GM12878 (cell line): ENCODE measurements at regions not wholly inside any gene's neighbourhood (a gene's known extent, or its start where the extent isn't known, plus 50 kb on each side); places are given as distances from the start of the nearest gene placed in this dataset.
A peak's percentile ranks its signal among the peaks of the same experiment; 100 is the strongest.

ENCODE experiments used
- ATAC-seq: fragments of 200-7000 bp; cut with Tn5 transposase; 3 replicates; pipeline ENCODE4 v1.9.1; 2020; ENCODE audit warnings: mild to moderate bottlenecking, moderate library complexity
- BruUV-seq: library from RNA; stranded (reverse); fragments of 400-500 nt; replicated peaks from 2 replicates; lab custom pipeline; 2021; lab: Mats Ljungman, UMichigan
- CTCF ChIA-PET: fragments of 300-600 bp; sonication (Branson Sonifier 250); formaldehyde crosslinking; extraction: SDS; loops from one replicate; lab custom pipeline; 2021; ENCODE audit warnings: inconsistent platforms; lab: Yijun Ruan, JAX
- POLR2A ChIA-PET: fragments of 350-600 bp; formaldehyde crosslinking; extraction: SDS; loops from one replicate; lab custom pipeline; 2021; ENCODE audit warnings: inconsistent platforms; lab: Charles Lee
- RAD21 ChIA-PET: fragments of 300-600 bp; sonication (Branson Sonifier 250); formaldehyde crosslinking; loops from one replicate; lab custom pipeline; 2023; ENCODE audit warnings: antibody characterized with exemption; ENCODE audit not compliant: unreplicated experiment; lab: Charles Lee
- SMC1A ChIA-PET: fragments of 300-600 bp; sonication (Branson Sonifier 250); formaldehyde crosslinking; loops from one replicate; lab custom pipeline; 2023; ENCODE audit not compliant: unreplicated experiment, uncharacterized antibody; lab: Charles Lee
- DNase-seq: peaks from one replicate; pipeline ENCODE4 v3.0.0-alpha.2; 2011; ENCODE audit warnings: low read depth, low spot score
- FAIRE-seq: peaks from 3 replicates; lab custom pipeline; 2011; peaks lifted over from hg19 to GRCh38; lab: Jason Lieb, UNC
- H2AFZ ChIP-seq: 2 replicates; pipeline ENCODE4 v1.6.0; 2011; ENCODE audit warnings: low read depth, low read length, control low read depth; ENCODE audit not compliant: control insufficient read depth
- H3K27ac ChIP-seq: 2 replicates; pipeline ENCODE4 v1.5.1; 2011; ENCODE audit warnings: control low read depth; ENCODE audit not compliant: control insufficient read depth, insufficient read depth
- H3K27me3 ChIP-seq, 2 experiments: replicated peaks in 1 of 2; 2 replicates each; pipeline versions ENCODE4 v1.6.0 to v1.6.1; 2011; ENCODE audit warnings: low read length in 1 of 2; ENCODE audit not compliant: control insufficient read depth in 2 of 2, insufficient read depth in 2 of 2
- H3K36me3 ChIP-seq, 2 experiments: 2 replicates each; pipeline ENCODE4 v1.5.1; 2011; ENCODE audit warnings: low read length in 1 of 2; ENCODE audit not compliant: control insufficient read depth in 2 of 2, insufficient read depth in 2 of 2
- H3K4me1 ChIP-seq: 2 replicates; pipeline ENCODE4 v1.6.1; 2011; ENCODE audit warnings: mild to moderate bottlenecking, low read length, moderate library complexity, mixed read lengths; ENCODE audit not compliant: control insufficient read depth, insufficient read depth
- H3K4me2 ChIP-seq: 2 replicates; pipeline ENCODE4 v1.6.0; 2011; ENCODE audit warnings: control low read depth; ENCODE audit not compliant: control insufficient read depth, insufficient read depth
- H3K4me3 ChIP-seq: fragments of 200-600 bp; sonication (generic); 2 replicates; pipeline ENCODE4 v1.5.1; 2016
- H3K79me2 ChIP-seq: 2 replicates; pipeline ENCODE4 v1.6.0; 2011; ENCODE audit warnings: low read length; ENCODE audit not compliant: control insufficient read depth, insufficient read depth
- H3K9ac ChIP-seq: 2 replicates; pipeline ENCODE4 v1.8.0; 2011; ENCODE audit warnings: low read length, control low read depth, mixed read lengths; ENCODE audit not compliant: control insufficient read depth, insufficient read depth
- H3K9me3 ChIP-seq: replicated peaks from 3 replicates; pipeline ENCODE4 v1.5.1; 2011; ENCODE audit warnings: mild to moderate bottlenecking, low read length; ENCODE audit not compliant: control insufficient read depth, insufficient read depth
- H4K20me1 ChIP-seq: 2 replicates; pipeline ENCODE4 v1.6.0; 2011; ENCODE audit not compliant: control insufficient read depth, insufficient read depth
- ATF2 ChIP-seq: IDR thresholded peaks from 2 replicates; pipeline ENCODE4 v1.6.1; 2012; ENCODE audit warnings: low read length, inconsistent platforms
- BHLHE40 ChIP-seq, 2 experiments: fragments of 450-650 bp in 1 of 2; IDR thresholded peaks; 2 replicates each; pipeline ENCODE4 v1.6.1; 2011 to 2017; ENCODE audit warnings: low read depth in 2 of 2, borderline replicate concordance in 1 of 2, improper control_type of control experiment in 1 of 2, low read length in 1 of 2, mild to moderate bottlenecking in 1 of 2
- CHD2 ChIP-seq: IDR thresholded peaks from 2 replicates; pipeline ENCODE4 v1.6.1; 2011; ENCODE audit warnings: low read depth, low read length, improper control_type of control experiment, borderline replicate concordance
- MXI1 ChIP-seq: fragments of 150-350 bp; IDR thresholded peaks from 2 replicates; pipeline ENCODE4 v1.6.1; 2011; ENCODE audit warnings: low read depth, mild to moderate bottlenecking, inconsistent platforms, low read length, improper control_type of control experiment
- MYC ChIP-seq: IDR thresholded peaks from 2 replicates; pipeline ENCODE4 v1.6.1; 2011; ENCODE audit warnings: mild to moderate bottlenecking, low read length, moderate library complexity, inconsistent platforms; ENCODE audit not compliant: insufficient read depth, insufficient replicate concordance, insufficient read length, severe bottlenecking
- PAX8 ChIP-seq: fragments of 450-650 bp; IDR thresholded peaks from 2 replicates; pipeline ENCODE4 v1.6.1; 2017; ENCODE audit warnings: mild to moderate bottlenecking, moderate library complexity
- RCOR1 ChIP-seq: conservative IDR thresholded peaks from 2 replicates; pipeline ENCODE4 v1.6.1; 2012; ENCODE audit warnings: low read depth, low read length, improper control_type of control experiment
- SPI1 ChIP-seq: IDR thresholded peaks from 2 replicates; pipeline ENCODE4 v1.6.1; 2011; ENCODE audit warnings: low read depth, mild to moderate bottlenecking, low read length, moderate library complexity, borderline replicate concordance; ENCODE audit not compliant: insufficient read depth
- SRF ChIP-seq, 2 experiments: IDR thresholded peaks; 2 replicates each; pipeline ENCODE4 v1.6.1; 2011; ENCODE audit warnings: low read depth in 2 of 2, low read length in 2 of 2, mild to moderate bottlenecking in 1 of 2, moderate library complexity in 1 of 2
- ZNF207 ChIP-seq: fragments of 450-650 bp; IDR thresholded peaks from 2 replicates; pipeline ENCODE4 v1.6.1; 2014; ENCODE audit warnings: antibody characterized with exemption, mild to moderate bottlenecking, borderline replicate concordance
- WGBS: methylation state at CpG from one replicate; pipeline ENCODE4 v1.1.6; 2016; ENCODE audit warnings: low lambda C conversion rate; ENCODE audit not compliant: insufficient replicate concordance, insufficient coverage; ENCODE audit errors: missing lambda C conversion rate; 5-methylcytosine and 5-hydroxymethylcytosine counted together
- in situ Hi-C: fragments of 300-500 bp; cut with MboI; formaldehyde crosslinking; loops from 9 replicates; pipeline ENCODE4 v1.14.3; 2018; ENCODE audit warnings: mixed read lengths
- intact Hi-C: fragments of 100-400 bp; cut with micrococcal nuclease; formaldehyde crosslinking; loops from one replicate; pipeline ENCODE4 v1.14.2; 2022; ENCODE audit not compliant: unreplicated experiment

- no peaks in the 10 kb centered on the region for H4K20me1 ChIP-seq
- POLR2A ChIA-PET, result interaction anchor here (5.4 kb wide), 1 partner anchor 9 kb away, joined by 28 read pairs; no protein-coding TSS in a partner anchor
- no peak overlapping the region for H2AFZ ChIP-seq
- H3K27ac ChIP-seq, result no peak overlapping the region
- peaks cover 3% of the 10 kb centered on the region; the same call in 1 of the 2 replicates for H3K4me1 ChIP-seq
- 100% methylated on average over 4 of the region's 4 CpGs for WGBS
- H3K4me3 ChIP-seq, result no peak overlapping the region
- H3K79me2 ChIP-seq, result no peaks in the 10 kb centered on the region
- CTCF ChIA-PET, result interaction anchor here (3.4 kb wide), 1 partner anchor 7 kb away, joined by 25 read pairs; no protein-coding TSS in a partner anchor
- no TSS peak for BruUV-seq
- no peak overlapping the region for H3K9ac ChIP-seq
- FAIRE-seq (no peak), ATAC-seq (peak; percentile 39; the same call in 2 of the 3 replicates), DNase-seq (no peak)
- SMC1A ChIA-PET, result interaction anchor here (0.6 to 10.9 kb wide), 6 partner anchors 8 to 250 kb away, joined by 3 to 203 read pairs (median 3); no protein-coding TSS in a partner anchor
- in situ Hi-C loops, result no loop called here
- peaks cover 4% of the 10 kb centered on the region; the same call in 2 of the 3 replicates for H3K9me3 ChIP-seq
- RAD21 ChIA-PET, result interaction anchor here (1.6 to 3.9 kb wide), 2 partner anchors 10 to 15 kb away, joined by 4 to 11 read pairs; no protein-coding TSS in a partner anchor
- H3K4me2 ChIP-seq, result no peak overlapping the region
- H3K36me3 ChIP-seq, result no peaks in the 10 kb centered on the region
- no peaks in the 10 kb centered on the region for H3K27me3 ChIP-seq
- TF ChIP-seq MXI1 (no peak), BHLHE40 (IDR thresholded peaks at IDR 0.05; ENCODE audit: borderline replicate concordance in 1 of 2, low read depth in 2 of 2, low read length in 1 of 2) (no peak), SRF (IDR thresholded peaks at IDR 0.05; ENCODE audit: low read depth in 2 of 2, low read length in 2 of 2) (peak; percentile 52 to 65; a peak in 3 of 4 replicates)
- intact Hi-C loops, result no loop called here
These were observed 132.8 kb upstream of the SPACA1 start for GRCh38 chr6:87914637-87915395.

- Histone ChIP-seq H3K27me3 (no peaks in the 10 kb centered on the region), H3K4me1 (peaks cover 3% of the 10 kb centered on the region; the same call in 1 of the 2 replicates), H3K36me3 (no peaks in the 10 kb centered on the region), H3K79me2 (no peaks in the 10 kb centered on the region), H3K9me3 (peaks cover 4% of the 10 kb centered on the region; the same call in 2 of the 3 replicates), H3K4me2 (no peak overlapping the region), H3K27ac (no peak overlapping the region), H3K9ac (no peak overlapping the region), H3K4me3 (no peak overlapping the region), H4K20me1 (no peaks in the 10 kb centered on the region), H2AFZ (no peak overlapping the region)
- 90% methylated on average over 6 of the region's 6 CpGs for WGBS
- SMC1A ChIA-PET, result interaction anchor here (0.6 to 10.9 kb wide), 8 partner anchors 7 to 251 kb away, joined by 3 to 203 read pairs (median 3); no protein-coding TSS in a partner anchor
- in situ Hi-C loops, result no loop called here
- POLR2A ChIA-PET, result no interaction called here
- RAD21 ChIA-PET, result interaction anchor here (1.6 to 3.9 kb wide), 2 partner anchors 9 to 16 kb away, joined by 4 to 11 read pairs; no protein-coding TSS in a partner anchor
- no peak for ATAC-seq
- no TSS peak for BruUV-seq
- intact Hi-C loops, result no loop called here
- TF ChIP-seq PAX8 (no peak), CHD2 (no peak), ZNF207 (no peak), SPI1 (no peak), MYC (no peak), ATF2 (no peak), RCOR1 (no peak)
- no peak for DNase-seq
- CTCF ChIA-PET, result interaction anchor here (2.3 kb wide), 1 partner anchor 11 kb away, joined by 8 read pairs; no protein-coding TSS in a partner anchor
- FAIRE-seq, result no peak
These were observed 133.7 kb upstream of the SPACA1 start for GRCh38 chr6:87913974-87914373.
